ENCODE measurements at regions not wholly inside any gene's neighbourhood (a gene's known extent, or its start where the extent isn't known, plus 50 kb on each side); places are given as distances from the start of the nearest gene placed in this dataset.

DNA sequence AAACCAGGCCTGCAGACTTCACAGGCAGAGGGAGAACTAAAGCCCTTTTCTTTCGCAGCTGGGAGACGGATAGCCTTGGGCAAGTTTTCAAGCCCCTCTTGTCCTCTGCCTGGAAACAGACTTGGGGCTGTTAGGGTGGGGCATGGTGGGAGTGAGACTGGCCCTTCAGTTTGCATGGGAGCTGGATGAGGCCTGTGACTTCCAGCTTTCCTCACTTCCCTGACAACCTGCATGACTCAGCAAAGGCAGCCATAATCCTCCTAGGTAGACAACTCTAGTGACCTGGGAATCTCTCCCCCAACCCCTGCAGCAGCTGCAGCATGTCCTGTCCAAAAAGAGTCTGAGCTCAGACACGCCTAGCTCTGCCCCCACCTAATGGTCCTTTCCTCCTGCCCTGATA, 93.0 kb downstream of the POSTN start:
- TF ChIP-seq, protein P1, sequence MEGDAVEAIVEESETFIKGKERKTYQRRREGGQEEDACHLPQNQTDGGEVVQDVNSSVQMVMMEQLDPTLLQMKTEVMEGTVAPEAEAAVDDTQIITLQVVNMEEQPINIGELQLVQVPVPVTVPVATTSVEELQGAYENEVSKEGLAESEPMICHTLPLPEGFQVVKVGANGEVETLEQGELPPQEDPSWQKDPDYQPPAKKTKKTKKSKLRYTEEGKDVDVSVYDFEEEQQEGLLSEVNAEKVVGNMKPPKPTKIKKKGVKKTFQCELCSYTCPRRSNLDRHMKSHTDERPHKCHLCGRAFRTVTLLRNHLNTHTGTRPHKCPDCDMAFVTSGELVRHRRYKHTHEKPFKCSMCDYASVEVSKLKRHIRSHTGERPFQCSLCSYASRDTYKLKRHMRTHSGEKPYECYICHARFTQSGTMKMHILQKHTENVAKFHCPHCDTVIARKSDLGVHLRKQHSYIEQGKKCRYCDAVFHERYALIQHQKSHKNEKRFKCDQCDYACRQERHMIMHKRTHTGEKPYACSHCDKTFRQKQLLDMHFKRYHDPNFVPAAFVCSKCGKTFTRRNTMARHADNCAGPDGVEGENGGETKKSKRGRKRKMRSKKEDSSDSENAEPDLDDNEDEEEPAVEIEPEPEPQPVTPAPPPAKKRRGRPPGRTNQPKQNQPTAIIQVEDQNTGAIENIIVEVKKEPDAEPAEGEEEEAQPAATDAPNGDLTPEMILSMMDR (conservative IDR thresholded peaks at IDR 0.05 in 1 of 2, IDR thresholded peaks at IDR 0.05 in 1 of 2; ENCODE audit: low read depth in 1 of 2, low read length in 2 of 2), result no peak
- TF ChIP-seq EZH2 (IDR thresholded peaks at IDR 0.05; ENCODE audit: low read length, missing control alignments), result no peak

Data from fibroblast of lung (primary cell).